ENCODE measurements at regions not wholly inside any gene's neighbourhood (a gene's known extent, or its start where the extent isn't known, plus 50 kb on each side); places are given as distances from the start of the nearest gene placed in this dataset.

- Histone ChIP-seq H3K79me2 (ENCODE audit: insufficient read depth) (no peaks in the 10 kb centered on the region), H3K36me3 (replicated peaks in 1 of 2; ENCODE audit: control insufficient read depth in 1 of 2, insufficient read depth in 2 of 2, low read length in 1 of 2) (peaks cover 0 to 4% of the 10 kb centered on the region in 2 experiments), H3K4me3 (ENCODE audit: low read depth in 2 of 2, low read length in 1 of 2) (no peak overlapping the region), H3K27me3 (ENCODE audit: insufficient read depth) (no peaks in the 10 kb centered on the region), H3F3A (replicated peaks; ENCODE audit: insufficient read depth) (no peaks in the 10 kb centered on the region), H3K4me1 (ENCODE audit: control insufficient read depth in 1 of 2, insufficient read depth in 2 of 2, low read depth in 1 of 2, low read length in 1 of 2) (peaks cover 0 to 11% of the 10 kb centered on the region in 2 experiments; a peak in 2 of 4 replicates), H3K9ac (no peak overlapping the region), H4K20me1 (ENCODE audit: insufficient read depth) (no peaks in the 10 kb centered on the region), H2AFZ (ENCODE audit: low read depth) (no peak overlapping the region; the same call in 1 of the 2 replicates), H3K27ac (ENCODE audit: low read depth in 2 of 2, low read length in 1 of 2) (peak overlapping the region in 1 of 2 experiments; percentile 29; a peak in 2 of 4 replicates), H3K9me2 (no peaks in the 10 kb centered on the region), H3K9me3 (no peaks in the 10 kb centered on the region), H3K4me2 (no peak overlapping the region)
- DNase-seq = no peak
- ChIA-PET POLR2A (no interaction called here), CTCF (no interaction called here)
- WGBS (ENCODE audit: low lambda C conversion rate) = 56% methylated on average over 6 of the region's 6 CpGs
- TF ChIP-seq, protein P1, sequence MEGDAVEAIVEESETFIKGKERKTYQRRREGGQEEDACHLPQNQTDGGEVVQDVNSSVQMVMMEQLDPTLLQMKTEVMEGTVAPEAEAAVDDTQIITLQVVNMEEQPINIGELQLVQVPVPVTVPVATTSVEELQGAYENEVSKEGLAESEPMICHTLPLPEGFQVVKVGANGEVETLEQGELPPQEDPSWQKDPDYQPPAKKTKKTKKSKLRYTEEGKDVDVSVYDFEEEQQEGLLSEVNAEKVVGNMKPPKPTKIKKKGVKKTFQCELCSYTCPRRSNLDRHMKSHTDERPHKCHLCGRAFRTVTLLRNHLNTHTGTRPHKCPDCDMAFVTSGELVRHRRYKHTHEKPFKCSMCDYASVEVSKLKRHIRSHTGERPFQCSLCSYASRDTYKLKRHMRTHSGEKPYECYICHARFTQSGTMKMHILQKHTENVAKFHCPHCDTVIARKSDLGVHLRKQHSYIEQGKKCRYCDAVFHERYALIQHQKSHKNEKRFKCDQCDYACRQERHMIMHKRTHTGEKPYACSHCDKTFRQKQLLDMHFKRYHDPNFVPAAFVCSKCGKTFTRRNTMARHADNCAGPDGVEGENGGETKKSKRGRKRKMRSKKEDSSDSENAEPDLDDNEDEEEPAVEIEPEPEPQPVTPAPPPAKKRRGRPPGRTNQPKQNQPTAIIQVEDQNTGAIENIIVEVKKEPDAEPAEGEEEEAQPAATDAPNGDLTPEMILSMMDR (IDR thresholded peaks at IDR 0.05) = no peak
- TF ChIP-seq, protein P2, sequence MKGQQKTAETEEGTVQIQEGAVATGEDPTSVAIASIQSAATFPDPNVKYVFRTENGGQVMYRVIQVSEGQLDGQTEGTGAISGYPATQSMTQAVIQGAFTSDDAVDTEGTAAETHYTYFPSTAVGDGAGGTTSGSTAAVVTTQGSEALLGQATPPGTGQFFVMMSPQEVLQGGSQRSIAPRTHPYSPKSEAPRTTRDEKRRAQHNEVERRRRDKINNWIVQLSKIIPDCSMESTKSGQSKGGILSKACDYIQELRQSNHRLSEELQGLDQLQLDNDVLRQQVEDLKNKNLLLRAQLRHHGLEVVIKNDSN (IDR thresholded peaks at IDR 0.05; ENCODE audit: borderline replicate concordance, low read depth) = peak; percentile 60; the same call in 1 of the 2 replicates
- TF ChIP-seq YY1 (IDR thresholded peaks at IDR 0.05; ENCODE audit: low read depth) (no peak), RAD21 (IDR thresholded peaks at IDR 0.05; ENCODE audit: low read length) (no peak), TEAD4 (IDR thresholded peaks at IDR 0.05; ENCODE audit: borderline replicate concordance, insufficient read depth) (no peak), MAX (IDR thresholded peaks at IDR 0.05; ENCODE audit: low read depth) (no peak)
These were observed 165.0 kb upstream of the NCKAP5 start for GRCh38 chr2:133732982-133733900.

DNA sequence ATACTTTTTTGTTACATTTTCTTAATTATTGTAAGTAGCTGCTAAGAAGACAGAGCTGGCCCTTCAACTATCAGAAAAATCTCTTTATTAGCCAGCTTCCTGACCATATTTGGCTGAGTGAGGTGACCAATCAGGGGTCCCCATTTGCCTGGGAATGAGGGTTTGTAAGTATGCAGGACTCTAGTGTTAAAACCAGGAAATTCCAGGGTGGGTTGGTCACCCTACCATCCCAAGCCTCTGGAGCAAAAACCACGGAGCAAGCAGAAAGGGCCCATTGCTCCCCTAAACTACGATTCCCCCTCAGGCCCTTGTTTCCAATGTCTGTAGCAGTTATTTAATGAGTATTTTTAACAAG lies 165.6 kb upstream of the NCKAP5 start:
- CTCF ChIA-PET = no interaction called here
- H3K9me3 ChIP-seq = no peaks in the 10 kb centered on the region
- H3K4me3 ChIP-seq (ENCODE audit: low read depth in 2 of 2, low read length in 1 of 2) = no peak overlapping the region
- H3F3A ChIP-seq (replicated peaks; ENCODE audit: insufficient read depth) = no peaks in the 10 kb centered on the region
- H3K4me2 ChIP-seq = no peak overlapping the region
- WGBS (ENCODE audit: low lambda C conversion rate) = 64% methylated on average over 2 of the region's 2 CpGs
- H3K9me2 ChIP-seq = no peaks in the 10 kb centered on the region
- H3K36me3 ChIP-seq (replicated peaks in 1 of 2; ENCODE audit: control insufficient read depth in 1 of 2, insufficient read depth in 2 of 2, low read length in 1 of 2) = peaks cover 0 to 4% of the 10 kb centered on the region in 2 experiments
- no peak for DNase-seq
- H3K4me1 ChIP-seq (ENCODE audit: control insufficient read depth in 1 of 2, insufficient read depth in 2 of 2, low read depth in 1 of 2, low read length in 1 of 2) = peaks cover 0 to 11% of the 10 kb centered on the region in 2 experiments; a peak in 2 of 4 replicates
- peak overlapping the region; percentile 27; the same call in 1 of the 2 replicates for H3K9ac ChIP-seq
- H3K27me3 ChIP-seq (ENCODE audit: insufficient read depth) = no peaks in the 10 kb centered on the region
- no peak overlapping the region; the same call in 1 of the 2 replicates for H2AFZ ChIP-seq (ENCODE audit: low read depth)
- H3K79me2 ChIP-seq (ENCODE audit: insufficient read depth) = no peaks in the 10 kb centered on the region
- POLR2A ChIA-PET = no interaction called here
- H4K20me1 ChIP-seq (ENCODE audit: insufficient read depth) = no peaks in the 10 kb centered on the region
- peak overlapping the region in 1 of 2 experiments; percentile 48; a peak in 2 of 4 replicates for H3K27ac ChIP-seq (ENCODE audit: low read depth in 2 of 2, low read length in 1 of 2)
- TF ChIP-seq USF2 (IDR thresholded peaks at IDR 0.05; ENCODE audit: borderline replicate concordance, low read depth, low read length) (no peak), FOXJ3 (CRISPR knock-in tag; IDR thresholded peaks at IDR 0.05) (no peak), RFX5 (IDR thresholded peaks at IDR 0.05; ENCODE audit: low read length) (no peak), RCOR1 (IDR thresholded peaks at IDR 0.05; ENCODE audit: low read length) (no peak), EZH2phosphoT487 (IDR thresholded peaks at IDR 0.05; ENCODE audit: borderline replicate concordance, low read depth) (no peak), RXRA (IDR thresholded peaks at IDR 0.05; ENCODE audit: borderline replicate concordance, low read depth) (no peak), EP300 (IDR thresholded peaks at IDR 0.05; ENCODE audit: borderline replicate concordance in 1 of 2, low read depth in 1 of 2, low read length in 1 of 2) (no peak), NRF1 (IDR thresholded peaks at IDR 0.05; ENCODE audit: low read depth, low read length) (no peak), TAF1 (IDR thresholded peaks at IDR 0.05; ENCODE audit: borderline replicate concordance, low read depth, low read length) (no peak), SMC3 (IDR thresholded peaks at IDR 0.05; ENCODE audit: low read depth, low read length) (no peak), PBX3 (IDR thresholded peaks at IDR 0.05) (no peak), FOXM1 (IDR thresholded peaks at IDR 0.05; ENCODE audit: low read depth) (no peak), SIN3A (IDR thresholded peaks at IDR 0.05; ENCODE audit: borderline replicate concordance, low read depth, low read length) (no peak), IRF3 (IDR thresholded peaks at IDR 0.05; ENCODE audit: low read depth, low read length) (no peak), GATA2 (CRISPR knock-in tag; IDR thresholded peaks at IDR 0.05) (no peak), YY1 (IDR thresholded peaks at IDR 0.05; ENCODE audit: low read depth) (no peak)
